Right lung (tissue), 2 donors: ENCODE measurements at regions not wholly inside any gene's neighbourhood (a gene's known extent, or its start where the extent isn't known, plus 50 kb on each side); places are given as distances from the start of the nearest gene placed in this dataset.

Source experiments
- DNase-seq, 2 donors: peaks; one replicate each; pipeline ENCODE4 v3.0.0-alpha.2; 2013

DNA sequence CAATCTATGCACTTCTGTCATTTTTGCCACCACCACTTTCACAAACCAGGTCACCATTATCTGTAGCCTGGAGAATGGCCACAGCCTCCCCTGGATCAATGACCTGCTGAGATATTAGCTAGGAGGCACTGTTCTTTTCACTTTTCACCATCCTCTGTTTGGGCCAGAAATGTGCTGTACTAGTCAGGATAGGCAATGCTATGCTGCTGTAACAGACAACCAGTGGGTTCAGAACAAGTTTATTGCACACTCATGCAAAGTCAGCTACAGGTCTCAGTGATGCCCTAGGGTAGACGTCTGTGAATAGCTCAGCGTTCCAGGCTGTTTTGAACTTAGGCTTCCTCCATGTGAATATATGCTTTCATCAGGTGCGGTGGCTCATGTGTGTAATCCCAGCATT, 231.5 kb downstream of the SUDS3 start:
- DNase-seq = no peak

DNA sequence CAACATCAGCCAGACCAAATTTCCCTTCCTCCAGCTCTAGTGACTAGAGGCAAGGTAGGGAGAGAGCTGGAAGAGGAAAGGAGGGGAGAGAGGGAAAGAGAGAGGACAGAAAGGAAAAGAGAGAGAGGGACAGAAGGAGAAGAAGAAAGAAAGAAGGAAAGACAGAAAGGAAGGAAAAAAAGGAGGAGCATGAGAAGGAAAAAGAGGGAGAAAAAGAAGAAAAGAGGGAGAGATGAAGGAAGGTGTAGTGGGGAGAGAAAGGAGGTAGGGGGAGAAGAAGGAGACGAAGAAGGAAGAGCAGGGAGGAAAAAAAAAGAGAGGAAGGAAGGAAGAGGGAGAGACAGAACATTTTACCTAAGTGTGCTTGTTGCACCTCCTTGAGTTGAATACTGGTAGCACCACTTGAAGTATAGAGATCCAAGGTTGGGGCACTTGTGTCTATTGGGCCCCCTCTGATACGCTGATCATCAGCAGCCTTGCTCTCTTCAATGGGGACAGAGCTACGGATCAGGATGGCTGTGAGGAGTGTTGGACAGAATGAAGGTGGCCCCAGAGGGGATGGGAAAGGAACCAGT, 232.5 kb downstream of the SUDS3 start:
- DNase-seq = no peak

- no peak for DNase-seq
These were observed 234.9 kb downstream of the SUDS3 start for GRCh38 chr12:118611295-118611694.

DNA sequence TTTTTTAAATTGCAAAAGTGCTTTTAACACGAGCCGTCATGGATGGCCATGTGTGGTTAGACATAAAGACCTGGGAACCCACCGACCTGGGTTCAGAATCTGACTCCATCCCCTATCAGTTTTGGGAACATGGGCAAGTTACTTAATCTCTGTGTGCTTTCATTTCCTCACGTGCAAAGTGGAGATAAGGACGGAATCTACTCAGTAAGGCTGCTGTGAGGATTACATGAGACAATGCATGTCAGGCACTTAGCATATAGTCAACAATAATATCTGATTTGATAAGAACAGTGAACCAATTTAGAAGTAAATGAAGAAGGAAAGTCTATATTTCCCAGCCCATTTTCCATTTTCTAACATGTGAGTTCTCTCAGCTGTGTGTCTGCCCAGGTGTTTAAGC, 235.4 kb downstream of the SUDS3 start:
- no peak for DNase-seq

DNA sequence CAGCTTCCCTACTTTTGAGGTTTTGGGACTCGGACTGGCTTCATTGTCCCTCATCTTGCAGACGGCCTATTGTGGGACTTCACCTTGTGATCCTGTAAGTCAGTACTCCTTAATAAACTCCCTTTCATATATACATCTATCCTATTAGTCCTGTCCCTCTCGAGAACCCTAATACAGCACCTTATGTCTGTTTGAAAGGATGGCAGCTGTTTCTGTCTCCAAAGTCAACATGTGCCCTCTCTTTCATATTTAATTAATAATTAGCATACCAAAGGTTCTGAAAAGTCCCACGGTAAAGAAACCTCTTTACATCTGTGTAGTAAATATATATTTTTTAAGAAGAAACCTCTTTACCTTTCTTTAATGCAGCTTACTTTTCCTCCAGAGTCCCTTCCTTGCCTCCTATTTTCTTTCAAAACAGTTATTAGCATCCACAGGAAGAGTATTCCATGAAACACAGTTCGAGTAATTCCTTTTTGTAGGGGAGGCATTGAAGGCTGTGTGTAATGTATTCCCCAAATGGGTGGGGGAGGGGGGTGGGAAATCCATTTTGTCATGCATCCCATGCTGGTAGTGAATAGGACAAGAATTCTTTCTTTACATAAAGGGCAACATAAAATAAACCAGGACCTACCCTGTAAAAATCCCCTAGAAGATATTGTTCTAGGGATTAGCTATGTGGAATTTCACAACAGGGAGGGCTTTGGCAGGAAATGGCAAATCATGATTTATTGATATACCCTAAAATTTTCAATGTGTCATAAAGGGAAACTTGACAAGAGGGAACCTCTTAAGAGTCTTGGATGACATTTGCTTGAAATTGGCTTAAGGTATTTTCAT, 241.5 kb downstream of the SUDS3 start:
- DNase-seq = no peak

GRCh38 chr12:118618695-118619094, 242.3 kb downstream of the SUDS3 start:
- DNase-seq = no peak

DNA sequence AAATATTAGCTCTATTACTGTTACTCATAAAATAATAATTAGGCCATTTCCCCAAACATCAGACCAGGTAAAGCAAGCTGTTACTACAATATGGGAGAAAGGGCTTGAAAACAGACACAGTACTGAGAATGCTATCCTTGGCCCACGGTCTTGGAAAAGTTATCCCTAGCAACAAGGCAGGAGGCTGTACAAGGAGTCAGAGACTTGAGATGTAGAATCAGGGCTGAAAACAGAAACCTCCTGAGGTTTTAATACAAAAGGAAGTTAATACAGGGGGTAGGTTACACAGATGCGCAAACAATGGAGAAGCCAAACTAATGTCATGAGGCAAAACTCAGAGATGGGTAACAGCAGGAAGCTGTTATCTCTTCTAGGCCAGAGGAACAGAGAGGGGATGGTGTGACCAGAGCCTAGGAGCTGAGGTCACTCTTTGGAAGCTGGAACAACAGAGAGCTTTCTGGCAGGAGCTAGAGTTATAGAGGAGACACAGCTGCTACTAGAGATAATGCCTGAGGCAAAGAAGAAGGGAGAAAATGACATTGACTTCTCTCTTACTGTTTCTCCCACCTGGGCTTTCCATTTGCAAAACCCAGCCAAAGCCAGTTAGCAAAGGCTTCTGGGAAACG, 248.8 kb downstream of the SUDS3 start:
- no peak for DNase-seq

DNA sequence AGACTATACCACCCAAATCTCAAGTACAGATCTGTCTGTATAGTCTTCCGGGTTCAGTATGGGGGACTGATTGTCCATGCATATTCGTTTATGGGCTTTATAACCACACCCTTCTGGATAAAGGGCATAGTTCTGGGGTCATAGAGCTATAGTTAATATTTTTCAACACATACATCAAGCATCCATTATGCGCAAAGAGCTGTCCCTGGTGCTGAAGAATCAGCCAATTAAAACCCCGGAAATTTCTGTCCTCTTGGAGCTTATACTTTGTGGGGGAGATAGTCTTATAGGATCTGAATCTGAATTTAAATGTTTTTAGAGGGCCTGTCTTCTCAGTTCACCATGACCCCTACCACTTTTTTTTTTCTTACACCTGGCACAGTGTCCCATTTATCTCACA, 256.7 kb downstream of the SUDS3 start:
- DNase-seq = no peak

DNA sequence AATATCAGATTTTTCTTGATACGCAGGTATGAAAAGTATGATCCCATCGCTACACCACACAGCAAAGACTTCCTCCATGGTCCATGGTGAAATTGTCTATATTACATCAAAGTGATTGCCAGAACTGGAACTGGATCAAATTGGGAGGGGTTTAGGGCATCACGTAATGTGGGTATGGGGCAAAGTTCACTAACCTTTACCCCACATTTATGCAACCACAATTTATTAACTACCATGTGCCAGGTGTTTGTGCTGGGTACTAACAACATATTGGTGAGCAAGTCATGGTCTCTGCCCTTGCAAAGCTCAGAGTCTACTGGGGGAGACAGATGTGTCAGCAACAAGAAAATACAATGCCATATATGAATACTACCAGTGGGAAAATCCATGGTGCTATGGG, 258.9 kb downstream of the SUDS3 start:
- DNase-seq = no peak

DNA sequence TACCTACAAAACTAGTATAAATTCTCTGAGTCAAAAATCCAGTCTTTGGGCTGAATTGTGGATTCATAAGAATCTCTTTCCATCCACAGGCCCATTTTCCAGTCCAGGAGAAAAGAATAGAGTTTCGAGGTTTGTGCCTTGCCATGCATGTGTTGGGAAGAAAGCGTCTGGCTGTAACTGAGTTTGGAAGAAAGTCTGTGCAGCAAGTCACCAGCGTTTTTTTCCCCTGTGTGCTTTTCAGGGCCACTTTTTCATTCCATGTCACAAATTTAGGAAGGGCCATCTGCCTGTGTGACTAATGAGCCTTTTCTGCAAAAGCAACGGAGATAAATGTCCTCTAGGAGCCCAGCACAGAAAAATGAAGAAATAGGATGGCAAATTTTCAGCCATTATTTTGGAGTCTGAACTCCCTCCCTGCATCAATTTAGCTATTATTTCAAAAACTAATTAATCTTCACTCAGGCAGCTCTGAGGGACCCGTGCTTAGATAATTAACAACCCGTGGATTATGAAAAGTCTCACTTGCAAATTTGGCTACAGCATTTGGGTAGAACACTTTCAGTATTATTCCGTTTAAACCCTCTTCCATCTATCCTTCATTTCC, 261.5 kb downstream of the SUDS3 start:
- no peak for DNase-seq

DNA sequence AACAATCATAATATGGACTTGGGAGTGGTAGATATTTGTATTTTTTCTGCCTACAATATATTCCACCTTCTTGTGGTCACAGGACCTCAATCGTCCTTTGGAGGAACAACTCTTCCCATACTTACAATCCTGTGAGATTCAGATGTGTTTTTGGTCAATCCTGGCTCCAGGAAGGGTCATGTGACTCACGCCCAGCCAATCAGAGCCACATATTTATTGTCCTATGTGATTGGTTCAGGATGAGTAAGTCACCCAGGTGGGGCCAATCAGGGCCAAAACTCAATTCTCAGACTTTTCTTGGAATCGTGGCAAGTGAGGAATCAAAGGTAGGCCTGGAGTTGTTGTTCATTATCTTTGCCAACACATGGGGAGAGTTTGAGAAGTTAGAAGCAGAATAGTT, 264.9 kb downstream of the SUDS3 start:
- no peak for DNase-seq

DNA sequence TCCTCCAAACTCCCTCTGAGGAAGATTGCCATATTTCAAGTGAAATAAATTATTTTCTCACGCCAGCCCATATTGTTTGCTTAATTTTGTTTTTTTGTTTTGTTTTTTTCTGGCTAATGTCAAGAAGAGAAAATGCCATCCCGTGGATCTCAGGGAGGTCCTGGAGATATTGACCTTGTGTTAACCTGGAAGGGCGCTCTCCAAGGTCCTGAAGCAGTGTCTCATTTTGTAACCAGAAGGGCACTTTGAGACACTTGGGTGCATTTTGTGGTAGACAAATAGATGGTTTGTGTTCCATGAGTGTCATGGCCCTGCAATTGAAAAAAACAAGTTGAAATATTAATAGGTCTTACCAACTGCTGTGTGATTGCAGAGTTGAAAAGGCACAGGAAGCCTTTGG, 268.9 kb downstream of the SUDS3 start:
- DNase-seq = peak in 1 of 2 donors; percentile 5

- no peak for DNase-seq
These were observed 273.6 kb downstream of the SUDS3 start for GRCh38 chr12:118649765-118650585.

DNA sequence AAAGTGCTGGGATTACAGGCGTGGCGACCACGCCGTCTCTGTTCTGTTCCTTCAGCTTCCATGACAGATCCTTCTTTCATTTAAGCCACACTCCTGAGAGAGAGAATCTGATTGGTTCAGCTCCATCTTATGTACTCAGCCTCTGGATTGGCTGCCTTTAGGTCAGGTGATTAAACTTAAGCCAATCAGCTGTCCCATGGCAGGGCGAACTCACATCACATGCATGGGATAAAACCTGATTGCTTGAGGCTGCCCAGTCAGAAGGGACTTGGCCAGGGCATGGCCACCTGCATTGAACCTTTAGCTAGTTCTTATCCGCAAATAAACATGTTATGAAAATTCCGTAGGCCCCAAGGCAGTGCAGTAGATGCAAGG, 274.2 kb downstream of the SUDS3 start:
- DNase-seq = no peak

DNA sequence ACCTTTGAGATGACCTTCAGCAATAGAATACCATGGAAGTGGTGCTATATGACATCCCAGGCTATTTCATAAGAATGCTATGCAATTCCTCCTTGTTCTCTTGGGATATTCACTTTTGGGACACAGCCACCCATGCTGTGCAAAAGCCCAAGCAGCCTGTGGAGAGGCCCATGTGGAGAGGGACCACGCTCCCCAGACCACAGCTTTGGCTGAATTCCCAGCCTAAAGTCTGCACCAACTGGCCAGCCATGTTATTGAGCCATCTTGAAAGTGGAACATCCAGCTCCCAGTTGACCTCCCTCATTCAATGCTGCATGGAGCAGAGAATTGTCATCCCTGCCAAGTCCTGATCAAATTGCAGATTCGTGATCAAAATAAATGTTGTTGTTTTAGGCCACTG, 275.1 kb downstream of the SUDS3 start:
- DNase-seq = no peak

GRCh38 chr12:118655588-118655987, 279.2 kb downstream of the SUDS3 start:
- no peak for DNase-seq

- DNase-seq = no peak
These were observed 300.9 kb upstream of the SRRM4 start for GRCh38 chr12:118680356-118680963.

DNA sequence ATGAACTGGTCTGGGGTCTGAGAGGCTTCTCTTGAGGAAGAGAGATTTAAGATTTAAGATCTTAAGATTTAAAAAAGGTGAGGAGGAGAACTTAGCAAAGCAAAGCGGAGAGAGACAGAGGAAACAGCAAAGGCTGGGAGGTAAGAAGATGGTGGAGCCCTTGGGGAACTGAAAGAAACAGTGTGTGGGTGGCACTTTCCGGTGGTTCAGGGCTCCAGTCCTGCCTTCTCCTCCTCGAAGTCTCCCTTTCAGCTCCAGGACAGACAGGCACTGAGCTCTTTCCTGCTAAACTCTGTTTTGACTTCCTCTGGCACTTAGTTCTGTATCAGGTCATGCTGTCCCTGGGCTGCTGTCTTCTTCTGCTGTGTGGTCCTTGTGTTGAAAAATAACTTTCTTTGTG, 298.7 kb upstream of the SRRM4 start:
- no peak for DNase-seq

DNA sequence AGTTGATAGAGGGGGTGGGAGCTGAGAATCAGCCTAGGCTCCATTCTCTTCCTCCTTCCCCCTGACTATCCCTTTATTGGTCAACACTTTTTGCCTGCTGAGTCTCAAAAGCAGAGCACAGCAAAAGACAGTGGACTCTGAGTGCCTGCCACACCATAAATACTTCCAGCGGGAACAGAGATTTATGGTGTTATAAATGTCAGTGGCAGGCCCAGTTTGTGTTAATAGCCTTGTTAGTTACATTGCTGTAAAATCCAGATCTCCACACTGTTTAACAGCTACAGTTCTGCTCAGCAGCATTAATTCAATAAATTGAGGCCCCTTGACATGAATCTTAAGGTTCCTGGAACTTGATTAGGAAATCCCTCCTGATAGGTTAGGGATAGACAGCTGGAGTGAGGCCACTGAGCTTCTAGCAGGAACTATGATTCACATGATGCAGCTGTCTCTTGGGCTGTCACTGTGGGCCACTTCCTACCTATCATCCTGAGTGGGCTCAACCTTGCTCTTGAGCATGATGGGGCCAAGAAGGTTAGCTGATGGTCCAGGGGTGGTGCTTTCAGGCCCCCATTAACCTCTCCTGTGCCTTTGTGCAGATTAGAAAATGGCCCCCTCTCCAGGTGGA, 295.2 kb upstream of the SRRM4 start:
- DNase-seq = no peak

GRCh38 chr12:118689793-118690192, 291.5 kb upstream of the SRRM4 start:
- no peak for DNase-seq

DNA sequence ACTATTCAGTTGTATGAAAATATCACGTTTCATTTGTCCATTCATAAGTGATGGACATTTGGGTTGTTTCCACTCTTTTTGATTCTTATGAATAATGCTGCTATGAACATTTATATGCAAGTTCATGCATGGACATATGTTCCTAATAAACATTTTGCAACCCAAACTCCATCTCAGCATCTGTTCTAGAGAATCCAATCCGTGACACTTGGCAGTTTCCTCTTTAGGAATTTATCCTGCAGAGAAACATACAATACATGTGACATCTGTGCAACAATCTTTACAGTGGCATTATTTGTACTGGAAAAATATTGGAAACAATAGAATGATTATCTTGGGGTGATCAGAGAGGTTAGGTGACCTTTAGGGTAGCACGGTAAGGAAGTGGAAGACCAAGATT, 290.8 kb upstream of the SRRM4 start:
- DNase-seq = no peak
